Mesendoderm (in vitro differentiated cells): ENCODE measurements at regions not wholly inside any gene's neighbourhood (a gene's known extent, or its start where the extent isn't known, plus 50 kb on each side); places are given as distances from the start of the nearest gene placed in this dataset.

Experiments
- DNase-seq: peaks from one replicate; pipeline ENCODE4 v3.0.0; 2013
- H2AK5ac ChIP-seq: 2 replicates; pipeline ENCODE4 v1.6.1; 2013; ENCODE audit warnings: low read length, inconsistent platforms
- H2BK120ac ChIP-seq: 2 replicates; pipeline ENCODE4 v1.6.1; 2013; ENCODE audit warnings: low read depth, mild to moderate bottlenecking, low read length, moderate library complexity, mixed read lengths
- H2BK15ac ChIP-seq: replicated peaks from 2 replicates; pipeline ENCODE4 v1.6.1; 2013; ENCODE audit warnings: low read depth, mild to moderate bottlenecking, moderate library complexity
- H2BK5ac ChIP-seq: 2 replicates; pipeline ENCODE4 v1.6.1; 2013; ENCODE audit warnings: low read length, inconsistent platforms
- H3K18ac ChIP-seq: 2 replicates; pipeline ENCODE4 v1.6.1; 2013; ENCODE audit warnings: mild to moderate bottlenecking, low read length, mixed read lengths
- H3K23ac ChIP-seq: one replicate; pipeline ENCODE4 v1.6.1; 2013; ENCODE audit warnings: low read length
- H3K27ac ChIP-seq: 2 replicates; pipeline ENCODE4 v1.5.1; 2013; ENCODE audit warnings: low read depth, mild to moderate bottlenecking, inconsistent platforms, low read length, moderate library complexity
- H3K27me3 ChIP-seq: 2 replicates; pipeline ENCODE4 v1.6.1; 2013; ENCODE audit warnings: low read length, control low read depth, mild to moderate bottlenecking, inconsistent platforms; ENCODE audit not compliant: insufficient read depth, poor library complexity
- H3K36me3 ChIP-seq: 2 replicates; pipeline ENCODE4 v1.6.1; 2013; ENCODE audit warnings: low read length, inconsistent platforms; ENCODE audit not compliant: control insufficient read depth, insufficient read depth
- H3K4ac ChIP-seq: one replicate; pipeline ENCODE4 v1.6.1; 2013; ENCODE audit warnings: low read depth, mild to moderate bottlenecking, low read length, moderate library complexity
- H3K4me1 ChIP-seq: 2 replicates; pipeline ENCODE4 v1.6.1; 2013; ENCODE audit warnings: low read depth, low read length, inconsistent platforms; ENCODE audit not compliant: control insufficient read depth
- H3K4me2 ChIP-seq: 2 replicates; pipeline ENCODE4 v1.6.1; 2013; ENCODE audit warnings: low read length
- H3K4me3 ChIP-seq: 2 replicates; pipeline ENCODE4 v1.5.1; 2013; ENCODE audit warnings: mild to moderate bottlenecking, low read length
- H3K56ac ChIP-seq: one replicate; pipeline ENCODE4 v1.6.1; 2013; ENCODE audit warnings: low read length
- H3K79me1 ChIP-seq: 2 replicates; pipeline ENCODE4 v1.6.1; 2013; ENCODE audit warnings: low read length, inconsistent platforms
- H3K79me2 ChIP-seq: 2 replicates; pipeline ENCODE4 v1.6.1; 2013; ENCODE audit warnings: mild to moderate bottlenecking, low read length; ENCODE audit not compliant: control insufficient read depth, insufficient read depth
- H3K9ac ChIP-seq: 2 replicates; pipeline ENCODE4 v1.6.1; 2013; ENCODE audit warnings: low read length, inconsistent platforms
- H4K5ac ChIP-seq: one replicate; pipeline ENCODE4 v1.6.1; 2013; ENCODE audit warnings: low read length
- H4K8ac ChIP-seq: one replicate; pipeline ENCODE4 v1.6.1; 2013; ENCODE audit warnings: low read depth, mild to moderate bottlenecking, control low read depth, low read length, moderate library complexity
- WGBS: extraction: QIAGEN DNeasy Blood & Tissue Kit; methylation state at CpG from one replicate; pipeline ENCODE4 v1.1.7; 2013; ENCODE audit warnings: low lambda C conversion rate, missing lambda C conversion rate; ENCODE audit not compliant: insufficient coverage; ENCODE audit errors: extremely low coverage; 5-methylcytosine and 5-hydroxymethylcytosine counted together

DNA sequence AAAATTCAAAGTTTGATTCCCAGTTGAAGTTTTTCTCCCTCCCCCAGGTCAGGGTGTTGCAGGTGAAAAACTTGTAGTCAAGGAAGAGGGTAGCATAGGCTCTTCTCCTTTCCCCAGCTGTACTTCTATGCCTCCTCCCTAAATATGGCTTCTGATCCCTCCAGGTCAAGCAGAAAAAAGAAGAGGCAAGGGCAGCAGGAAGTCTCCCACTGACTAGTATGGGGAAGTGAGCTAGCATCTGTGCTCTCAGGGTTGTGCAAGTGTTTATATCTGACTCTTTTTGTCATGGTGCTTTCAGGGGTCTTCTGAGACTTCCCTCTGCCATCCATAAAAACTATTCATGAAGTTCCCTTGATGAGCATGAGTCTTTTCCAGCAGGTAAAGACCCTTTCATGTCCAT, 76.0 kb downstream of the ATPSCKMT start:
- no peaks in the 10 kb centered on the region for H3K79me1 ChIP-seq
- H4K8ac ChIP-seq: no peak overlapping the region
- H3K36me3 ChIP-seq: no peaks in the 10 kb centered on the region
- H3K79me2 ChIP-seq: no peaks in the 10 kb centered on the region
- H4K5ac ChIP-seq: no peak overlapping the region
- H2BK15ac ChIP-seq: no peak overlapping the region
- H2BK5ac ChIP-seq: no peak overlapping the region
- no peak overlapping the region for H3K56ac ChIP-seq
- no peak overlapping the region for H3K9ac ChIP-seq
- no peaks in the 10 kb centered on the region for H3K27me3 ChIP-seq
- no peak overlapping the region for H3K23ac ChIP-seq
- no peak overlapping the region for H3K18ac ChIP-seq
- no peak overlapping the region for H2BK120ac ChIP-seq
- H2AK5ac ChIP-seq: no peak overlapping the region
- H3K4ac ChIP-seq: no peak overlapping the region
- H3K27ac ChIP-seq: no peak overlapping the region
- H3K4me3 ChIP-seq: no peak overlapping the region
- no peaks in the 10 kb centered on the region for H3K4me1 ChIP-seq
- no peak overlapping the region for H3K4me2 ChIP-seq
- DNase-seq: no peak

DNA sequence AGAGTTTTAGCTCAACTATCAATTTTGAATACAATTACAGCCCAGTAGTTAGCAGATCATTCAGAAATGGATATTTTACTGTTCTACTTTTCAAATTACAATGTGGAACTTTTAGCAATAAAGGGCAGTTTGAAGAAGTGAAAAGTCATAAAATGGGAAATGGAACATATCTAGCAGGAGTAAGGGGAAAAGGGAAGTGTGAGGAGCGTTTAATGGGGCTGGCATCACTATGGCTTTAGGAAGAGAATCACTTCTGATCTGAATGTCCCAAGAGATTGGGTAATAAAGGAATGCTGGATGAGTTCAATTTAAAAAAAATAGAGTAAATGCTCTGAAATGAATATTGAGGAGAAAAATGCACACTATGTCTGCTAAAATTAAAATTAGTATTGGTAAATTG, 77.4 kb downstream of the ATPSCKMT start:
- Histone ChIP-seq H2BK15ac (no peak overlapping the region), H3K4me1 (no peaks in the 10 kb centered on the region), H3K4me2 (no peak overlapping the region), H4K8ac (no peak overlapping the region), H3K18ac (no peak overlapping the region), H3K36me3 (no peaks in the 10 kb centered on the region), H2AK5ac (no peak overlapping the region), H2BK120ac (no peak overlapping the region), H2BK5ac (no peak overlapping the region), H3K56ac (no peak overlapping the region), H3K27me3 (no peaks in the 10 kb centered on the region), H4K5ac (no peak overlapping the region), H3K79me1 (no peaks in the 10 kb centered on the region), H3K27ac (no peak overlapping the region), H3K4me3 (no peak overlapping the region), H3K9ac (no peak overlapping the region), H3K79me2 (no peaks in the 10 kb centered on the region), H3K23ac (no peak overlapping the region), H3K4ac (no peak overlapping the region)
- DNase-seq: no peak
- WGBS: no CpG with 5 or more reads among the region's 1 CpG

DNA sequence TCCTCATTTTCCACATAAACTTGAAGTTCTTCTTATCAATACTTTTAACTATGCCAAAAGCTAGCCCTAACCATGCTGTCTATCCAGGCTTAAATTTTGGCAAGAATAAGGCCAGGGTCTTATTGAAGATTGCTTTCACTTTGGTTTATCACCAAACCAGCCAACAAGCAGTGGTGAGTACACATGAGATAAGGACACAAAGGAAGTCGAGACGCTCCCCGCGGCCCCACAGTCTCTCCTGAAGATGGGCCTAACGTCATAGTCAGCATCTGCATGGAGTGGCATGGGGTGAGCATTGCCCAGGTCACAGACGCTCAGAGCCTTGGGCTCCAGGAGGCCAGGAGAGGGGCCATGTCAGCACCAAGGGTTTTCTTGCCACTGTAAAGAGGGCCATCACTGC, 80.3 kb downstream of the ATPSCKMT start:
- no CpG with 5 or more reads among the region's 6 CpGs for WGBS
- no peak overlapping the region for H3K4me2 ChIP-seq
- no peak overlapping the region for H4K8ac ChIP-seq
- DNase-seq: no peak
- no peaks in the 10 kb centered on the region for H3K4me1 ChIP-seq
- no peak overlapping the region for H3K9ac ChIP-seq
- H3K27ac ChIP-seq: no peak overlapping the region
- H2BK15ac ChIP-seq: no peak overlapping the region
- no peak overlapping the region for H3K4me3 ChIP-seq
- H3K18ac ChIP-seq: no peak overlapping the region
- no peaks in the 10 kb centered on the region for H3K79me1 ChIP-seq
- H2BK120ac ChIP-seq: no peak overlapping the region
- H3K56ac ChIP-seq: no peak overlapping the region
- no peak overlapping the region for H4K5ac ChIP-seq
- no peaks in the 10 kb centered on the region for H3K36me3 ChIP-seq
- H3K79me2 ChIP-seq: no peaks in the 10 kb centered on the region
- H2BK5ac ChIP-seq: no peak overlapping the region
- H3K23ac ChIP-seq: no peak overlapping the region
- no peak overlapping the region for H3K4ac ChIP-seq
- H3K27me3 ChIP-seq: no peaks in the 10 kb centered on the region
- H2AK5ac ChIP-seq: no peak overlapping the region

DNA sequence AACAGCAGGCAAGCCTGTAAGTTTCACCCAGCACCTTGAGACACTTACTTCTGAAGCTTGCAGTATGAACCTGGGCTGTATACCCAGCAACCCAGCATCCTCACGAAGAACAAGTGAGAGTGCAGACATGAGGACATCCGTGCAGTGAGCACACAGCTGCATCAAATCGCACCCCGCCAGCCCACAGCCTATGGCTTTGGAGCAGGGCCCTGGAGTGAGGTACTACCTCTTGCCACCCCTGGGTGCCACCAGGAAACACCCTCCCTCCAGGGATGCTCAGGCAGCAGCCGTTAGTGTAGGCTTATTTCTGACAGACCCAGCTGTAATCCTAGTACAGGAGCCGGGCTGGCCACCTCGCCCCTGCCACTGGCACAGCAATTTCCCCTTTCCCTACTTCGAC, 81.4 kb downstream of the ATPSCKMT start:
- Histone ChIP-seq H3K4me3 (no peak overlapping the region), H2BK15ac (no peak overlapping the region), H4K5ac (no peak overlapping the region), H3K27me3 (no peaks in the 10 kb centered on the region), H4K8ac (no peak overlapping the region), H3K27ac (no peak overlapping the region), H3K18ac (no peak overlapping the region), H3K79me1 (no peaks in the 10 kb centered on the region), H3K36me3 (no peaks in the 10 kb centered on the region), H3K4me1 (no peaks in the 10 kb centered on the region), H3K56ac (no peak overlapping the region), H3K4ac (no peak overlapping the region), H2BK120ac (no peak overlapping the region), H2BK5ac (no peak overlapping the region), H3K23ac (no peak overlapping the region), H3K79me2 (no peaks in the 10 kb centered on the region), H2AK5ac (no peak overlapping the region), H3K9ac (no peak overlapping the region), H3K4me2 (no peak overlapping the region)
- no CpG with 5 or more reads among the region's 8 CpGs for WGBS
- DNase-seq: no peak

DNA sequence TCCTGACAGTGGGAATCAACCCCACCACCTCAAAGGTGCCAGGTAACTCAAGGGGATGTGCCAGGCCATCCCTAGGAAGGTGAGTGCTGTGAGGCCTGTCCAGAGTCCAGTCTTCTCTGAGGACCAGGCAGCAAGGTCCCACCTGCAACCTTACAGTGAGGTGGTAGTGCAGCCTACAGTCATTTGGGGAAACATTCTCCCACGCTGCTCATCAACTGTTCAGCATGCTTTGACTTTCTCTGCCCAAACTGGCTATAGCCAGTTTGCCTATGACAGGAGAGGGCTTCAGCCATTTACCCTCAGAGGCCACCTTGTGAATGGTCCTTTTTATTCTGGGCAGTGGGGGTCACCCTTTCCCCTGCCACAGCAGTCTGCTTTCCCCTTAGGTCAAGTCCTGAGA, 81.9 kb downstream of the ATPSCKMT start:
- H3K4me2 ChIP-seq: no peak overlapping the region
- H3K4ac ChIP-seq: no peak overlapping the region
- no peaks in the 10 kb centered on the region for H3K79me1 ChIP-seq
- H3K23ac ChIP-seq: no peak overlapping the region
- H3K4me3 ChIP-seq: no peak overlapping the region
- no peak overlapping the region for H2BK5ac ChIP-seq
- H3K79me2 ChIP-seq: no peaks in the 10 kb centered on the region
- H3K18ac ChIP-seq: no peak overlapping the region
- no peaks in the 10 kb centered on the region for H3K27me3 ChIP-seq
- H2AK5ac ChIP-seq: no peak overlapping the region
- no peak overlapping the region for H2BK120ac ChIP-seq
- no peaks in the 10 kb centered on the region for H3K4me1 ChIP-seq
- H3K36me3 ChIP-seq: no peaks in the 10 kb centered on the region
- no peak overlapping the region for H4K5ac ChIP-seq
- no peak for DNase-seq
- H3K27ac ChIP-seq: no peak overlapping the region
- H2BK15ac ChIP-seq: no peak overlapping the region
- no peak overlapping the region for H3K9ac ChIP-seq
- WGBS: no CpG with 5 or more reads among the region's 1 CpG
- no peak overlapping the region for H3K56ac ChIP-seq
- no peak overlapping the region for H4K8ac ChIP-seq

DNA sequence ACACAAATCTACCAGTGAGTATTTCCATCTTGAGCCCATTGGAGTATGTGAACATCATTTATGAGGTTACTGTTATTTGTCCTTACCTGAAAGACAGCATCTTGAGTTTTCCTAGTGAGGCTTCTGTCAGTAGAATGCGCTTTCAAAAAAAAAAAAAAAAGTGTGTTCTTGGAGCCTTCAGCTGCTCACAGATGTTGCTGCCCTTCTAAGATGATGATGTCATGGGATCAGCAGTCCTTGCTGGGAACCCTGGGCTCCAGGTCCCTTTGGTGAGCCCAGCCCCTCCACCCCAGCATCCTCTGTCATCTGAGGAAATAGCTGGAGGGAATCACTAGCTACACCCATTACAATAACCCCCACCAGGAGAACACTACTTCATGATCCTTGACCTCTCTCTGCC, 83.3 kb downstream of the ATPSCKMT start:
- no peak for DNase-seq
- Histone ChIP-seq H3K4me3 (no peak overlapping the region), H3K79me1 (no peaks in the 10 kb centered on the region), H2BK120ac (no peak overlapping the region), H2BK15ac (no peak overlapping the region), H2BK5ac (no peak overlapping the region), H3K27ac (no peak overlapping the region), H3K27me3 (no peaks in the 10 kb centered on the region), H3K4me1 (peaks cover 3% of the 10 kb centered on the region), H3K36me3 (no peaks in the 10 kb centered on the region), H3K9ac (no peak overlapping the region), H3K4me2 (no peak overlapping the region), H3K18ac (no peak overlapping the region), H4K5ac (no peak overlapping the region), H3K56ac (no peak overlapping the region), H3K79me2 (no peaks in the 10 kb centered on the region), H3K23ac (no peak overlapping the region), H2AK5ac (no peak overlapping the region), H3K4ac (no peak overlapping the region), H4K8ac (no peak overlapping the region)
- WGBS: no CpG with 5 or more reads among the region's 1 CpG
